GM21737 (cell line): ENCODE measurements at regions not wholly inside any gene's neighbourhood (a gene's known extent, or its start where the extent isn't known, plus 50 kb on each side); places are given as distances from the start of the nearest gene placed in this dataset.
A peak's percentile ranks its signal among the peaks of the same experiment; 100 is the strongest.
"Not testable (repeated sequence)": the region's sequence is repeated elsewhere in the genome, so short reads cannot be mapped to it uniquely, and the experiment has no call there.

Experiments
- ATAC-seq: cut with Tn5 transposase; IDR thresholded peaks from one replicate; pipeline ENCODE4 v1.9.1; 2021; ENCODE audit warnings: mild to moderate bottlenecking, moderate library complexity; ENCODE audit not compliant: unreplicated experiment

- ATAC-seq = peak; percentile 72
Measured at GRCh38 chr10:30736685-30737232, 107.2 kb upstream of the LYZL2 start.

- no peak for ATAC-seq
Measured at GRCh38 chr10:30734901-30735300, 105.3 kb upstream of the LYZL2 start.

- no peak for ATAC-seq
Measured at GRCh38 chr10:30732671-30733070, 103.1 kb upstream of the LYZL2 start.

GRCh38 chr10:30731963-30732362 is 102.4 kb upstream of the LYZL2 start:
- no peak for ATAC-seq

GRCh38 chr10:30730306-30730705 is 100.8 kb upstream of the LYZL2 start:
- no peak for ATAC-seq

GRCh38 chr10:30728766-30729165 is 99.2 kb upstream of the LYZL2 start:
- no peak for ATAC-seq

- no peak for ATAC-seq
Measured at GRCh38 chr10:30728127-30728526, 98.6 kb upstream of the LYZL2 start.

GRCh38 chr10:30727524-30727923 is 98.0 kb upstream of the LYZL2 start:
- ATAC-seq = no peak

- peak; percentile 87 for ATAC-seq
Measured at GRCh38 chr10:30726783-30727414, 97.3 kb upstream of the LYZL2 start.

- no peak for ATAC-seq
Measured at GRCh38 chr10:30725661-30726060, 96.1 kb upstream of the LYZL2 start.

- no peak for ATAC-seq
Measured at GRCh38 chr10:30724296-30724695, 94.7 kb upstream of the LYZL2 start.

- ATAC-seq = no peak
Measured at GRCh38 chr10:30722956-30723620, 93.5 kb upstream of the LYZL2 start.

GRCh38 chr10:30719832-30720231 is 90.3 kb upstream of the LYZL2 start:
- no peak for ATAC-seq

GRCh38 chr10:30709700-30710358 is 80.3 kb upstream of the LYZL2 start:
- no peak for ATAC-seq

GRCh38 chr10:30709229-30709628 is 79.7 kb upstream of the LYZL2 start:
- ATAC-seq = no peak

- ATAC-seq = no peak
Measured at GRCh38 chr10:30708234-30708633, 78.7 kb upstream of the LYZL2 start.

- not testable (repeated sequence) for ATAC-seq
Measured at GRCh38 chr10:30706189-30706588, 76.6 kb upstream of the LYZL2 start.

- ATAC-seq = peak; percentile 17
Measured at GRCh38 chr10:30705625-30706149, 76.1 kb upstream of the LYZL2 start.

GRCh38 chr10:30705101-30705624 is 75.6 kb upstream of the LYZL2 start:
- ATAC-seq = peak; percentile 43

- not testable (repeated sequence) for ATAC-seq
Measured at GRCh38 chr10:30704601-30705100, 75.1 kb upstream of the LYZL2 start.

GRCh38 chr10:30704026-30704600 is 74.6 kb upstream of the LYZL2 start:
- ATAC-seq = no peak
